Transverse colon (tissue), 4 donors: ENCODE measurements at regions not wholly inside any gene's neighbourhood (a gene's known extent, or its start where the extent isn't known, plus 50 kb on each side); places are given as distances from the start of the nearest gene placed in this dataset.

Experiments used
- DNase-seq: peaks from one replicate; pipeline ENCODE4 v3.0.0-alpha.2; 2019
- H3K27ac ChIP-seq, 4 donors: fragments of 200-600 bp; sonication (generic); 2 replicates each; pipeline ENCODE4 v1.5.1; 2016 to 2018; ENCODE audit warnings: inconsistent platforms in 4 of 4
- H3K27me3 ChIP-seq: fragments of 200-600 bp; sonication (generic); 2 replicates; pipeline ENCODE4 v1.5.1; 2017; ENCODE audit warnings: inconsistent platforms
- H3K36me3 ChIP-seq, 4 donors: fragments of 200-600 bp; sonication (generic); 2 replicates each; pipeline ENCODE4 v1.5.1; 2017 to 2019; ENCODE audit warnings: inconsistent platforms in 4 of 4
- H3K4me1 ChIP-seq, 4 donors: fragments of 200-600 bp; sonication (generic); 2 replicates each; pipeline ENCODE4 v1.5.1; 2017 to 2020; ENCODE audit warnings: inconsistent platforms in 4 of 4
- H3K4me3 ChIP-seq, 4 donors: fragments of 200-600 bp; sonication (generic); 1 replicate in 1 of 4; 2 replicates in 3 of 4; pipeline versions ENCODE4 v1.5.1 to v1.6.1; 2017 to 2019; ENCODE audit warnings: inconsistent platforms in 4 of 4
- H3K9me3 ChIP-seq, 2 donors: fragments of 200-600 bp; sonication (generic); 2 replicates each; pipeline ENCODE4 v1.5.1; 2017 to 2019; ENCODE audit warnings: inconsistent platforms in 2 of 2
- EP300 ChIP-seq: sonication (generic); formaldehyde crosslinking; IDR thresholded peaks from one replicate; pipeline ENCODE4 v1.6.1; 2017; ENCODE audit warnings: antibody characterized with exemption, low read depth
- POLR2A ChIP-seq: fragments of 450-650 bp; IDR thresholded peaks from one replicate; pipeline ENCODE4 v1.6.1; 2016; ENCODE audit warnings: antibody characterized with exemption, mild to moderate bottlenecking, moderate library complexity
- POLR2AphosphoS5 ChIP-seq, 3 donors: sonication (generic); formaldehyde crosslinking; IDR thresholded peaks; one replicate each; pipeline ENCODE4 v1.6.1; 2016; ENCODE audit warnings: antibody characterized with exemption in 3 of 3
- WGBS, 2 donors: methylation state at CpG; one replicate each; pipeline ENCODE4 v1.1.5; 2018; ENCODE audit warnings: low coverage in 1 of 2; 5-methylcytosine and 5-hydroxymethylcytosine counted together
- in situ Hi-C, 4 donors: fragments of 200-750 bp; cut with MboI; loops; one replicate each; pipeline versions ENCODE4 v1.15.0 to v1.15.1; 2017; ENCODE audit warnings: low sequenced_read_pairs in 3 of 4, low pct_ligation_motif_present in 1 of 4, low pct_unique_long_range_greater_than_20kb in 1 of 4
- intact Hi-C: fragments of 100-400 bp; cut with DNase I; formaldehyde crosslinking; loops from one replicate; pipeline ENCODE4 v1.15.1; 2023; ENCODE audit warnings: low total_unique reads
- TF ChIP-seq, protein P1 (sequence below), 5 experiments: fragments of 200-600 bp in 3 of 5; fragments of 450-650 bp in 2 of 5; sonication (generic) in 3 of 5; IDR thresholded peaks; 1 replicate in 2 of 5; 2 replicates in 3 of 5; pipeline ENCODE4 v1.5.1; 2016 to 2017; ENCODE audit warnings: antibody characterized with exemption in 5 of 5, inconsistent platforms in 3 of 5, mild to moderate bottlenecking in 2 of 5, moderate library complexity in 1 of 5

DNA sequence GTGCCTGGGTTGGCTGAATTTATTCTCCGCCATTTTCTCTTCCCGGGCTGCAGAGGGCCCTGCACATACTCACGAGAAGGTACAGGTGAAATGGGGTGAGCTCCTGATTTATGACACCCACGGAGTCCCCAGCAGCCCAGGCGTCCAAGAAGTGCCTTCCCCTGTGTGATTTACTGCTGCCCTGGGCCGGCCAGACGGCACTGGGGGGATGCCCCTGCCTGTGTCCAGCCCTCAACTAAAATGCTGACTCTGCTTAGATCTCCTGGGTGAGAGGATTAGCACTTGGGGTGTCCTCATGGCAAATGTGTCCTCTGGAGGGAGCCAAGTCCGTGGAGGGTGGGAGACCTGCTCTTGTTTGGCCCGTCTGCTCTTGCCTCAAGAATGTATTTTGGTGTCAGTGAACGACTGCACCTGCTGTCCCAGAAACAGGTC, 132.4 kb downstream of the MAF start:
- in situ Hi-C loops, result no loop called here
- DNase-seq, result no peak
- Histone ChIP-seq H3K36me3 (no peaks in the 10 kb centered on the region), H3K4me3 (no peak overlapping the region), H3K27me3 (no peaks in the 10 kb centered on the region), H3K9me3 (no peaks in the 10 kb centered on the region), H3K27ac (no peak overlapping the region), H3K4me1 (no peaks in the 10 kb centered on the region)
- WGBS, 2 donors, result 71% methylated on average over 9 of the region's 10 CpGs; no CpG with 5 or more reads in 1 of the 2 donors
- no peak for TF ChIP-seq EP300
- TF ChIP-seq POLR2A, result no peak
- no peak for TF ChIP-seq POLR2AphosphoS5 (IDR thresholded peaks at IDR 0.05)
- TF ChIP-seq, protein P1, sequence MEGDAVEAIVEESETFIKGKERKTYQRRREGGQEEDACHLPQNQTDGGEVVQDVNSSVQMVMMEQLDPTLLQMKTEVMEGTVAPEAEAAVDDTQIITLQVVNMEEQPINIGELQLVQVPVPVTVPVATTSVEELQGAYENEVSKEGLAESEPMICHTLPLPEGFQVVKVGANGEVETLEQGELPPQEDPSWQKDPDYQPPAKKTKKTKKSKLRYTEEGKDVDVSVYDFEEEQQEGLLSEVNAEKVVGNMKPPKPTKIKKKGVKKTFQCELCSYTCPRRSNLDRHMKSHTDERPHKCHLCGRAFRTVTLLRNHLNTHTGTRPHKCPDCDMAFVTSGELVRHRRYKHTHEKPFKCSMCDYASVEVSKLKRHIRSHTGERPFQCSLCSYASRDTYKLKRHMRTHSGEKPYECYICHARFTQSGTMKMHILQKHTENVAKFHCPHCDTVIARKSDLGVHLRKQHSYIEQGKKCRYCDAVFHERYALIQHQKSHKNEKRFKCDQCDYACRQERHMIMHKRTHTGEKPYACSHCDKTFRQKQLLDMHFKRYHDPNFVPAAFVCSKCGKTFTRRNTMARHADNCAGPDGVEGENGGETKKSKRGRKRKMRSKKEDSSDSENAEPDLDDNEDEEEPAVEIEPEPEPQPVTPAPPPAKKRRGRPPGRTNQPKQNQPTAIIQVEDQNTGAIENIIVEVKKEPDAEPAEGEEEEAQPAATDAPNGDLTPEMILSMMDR (IDR thresholded peaks at IDR 0.05), result no peak
- intact Hi-C loops, result no loop called here

DNA sequence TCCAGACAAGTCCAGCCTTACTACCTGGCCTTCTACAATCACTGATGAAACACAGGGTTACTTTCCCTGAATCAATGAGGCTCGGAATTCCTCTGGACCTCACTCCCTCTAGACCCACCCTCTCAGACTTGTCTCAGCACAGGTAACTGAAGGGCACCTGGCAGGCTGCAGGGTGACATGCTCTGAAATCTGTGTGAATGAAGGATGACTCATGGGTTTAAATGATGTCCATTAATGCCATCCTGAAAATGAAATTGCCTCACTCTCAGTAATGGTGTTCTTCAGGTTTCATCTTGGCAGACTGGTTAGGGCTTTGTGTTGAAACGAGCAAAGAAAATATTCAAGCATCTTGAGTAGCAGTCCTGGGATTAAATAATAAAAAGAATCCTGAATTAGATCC, 134.4 kb downstream of the MAF start:
- H3K9me3 ChIP-seq, result no peaks in the 10 kb centered on the region
- WGBS, 2 donors, result 73 to 100% methylated on average over 1 to 2 of the region's 2 CpGs
- TF ChIP-seq, protein P1 (IDR thresholded peaks at IDR 0.05), result no peak
- TF ChIP-seq EP300 (no peak), POLR2A (no peak), POLR2AphosphoS5 (IDR thresholded peaks at IDR 0.05) (no peak)
- no peaks in the 10 kb centered on the region for H3K27me3 ChIP-seq
- H3K36me3 ChIP-seq, result no peaks in the 10 kb centered on the region
- DNase-seq, result no peak
- intact Hi-C loops (no loop called here), in situ Hi-C loops (no loop called here)
- H3K4me3 ChIP-seq, result no peak overlapping the region
- no peak overlapping the region for H3K27ac ChIP-seq
- no peaks in the 10 kb centered on the region for H3K4me1 ChIP-seq

DNA sequence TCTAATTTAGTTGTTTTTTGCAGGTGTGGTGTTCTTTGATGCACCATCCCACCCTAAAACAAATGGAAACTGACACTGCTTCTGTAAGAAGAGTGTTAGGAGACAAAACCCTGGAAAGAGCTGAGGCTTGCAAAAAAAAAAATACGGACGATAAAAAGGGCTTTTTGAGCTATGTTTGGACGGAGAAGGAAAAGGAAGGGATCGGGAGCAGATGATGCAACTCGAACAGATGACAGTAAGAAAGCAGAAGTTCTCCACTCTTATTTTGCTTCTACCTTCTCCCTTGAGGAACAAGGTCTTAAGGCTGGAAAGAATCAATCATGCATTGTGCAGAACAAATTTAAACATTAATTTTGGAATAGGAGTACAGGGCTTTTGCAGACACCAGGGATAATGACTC, 136.7 kb downstream of the MAF start:
- WGBS, 2 donors, result 65 to 80% methylated on average over 5 of the region's 5 CpGs
- in situ Hi-C loops, result no loop called here
- no peak for DNase-seq

DNA sequence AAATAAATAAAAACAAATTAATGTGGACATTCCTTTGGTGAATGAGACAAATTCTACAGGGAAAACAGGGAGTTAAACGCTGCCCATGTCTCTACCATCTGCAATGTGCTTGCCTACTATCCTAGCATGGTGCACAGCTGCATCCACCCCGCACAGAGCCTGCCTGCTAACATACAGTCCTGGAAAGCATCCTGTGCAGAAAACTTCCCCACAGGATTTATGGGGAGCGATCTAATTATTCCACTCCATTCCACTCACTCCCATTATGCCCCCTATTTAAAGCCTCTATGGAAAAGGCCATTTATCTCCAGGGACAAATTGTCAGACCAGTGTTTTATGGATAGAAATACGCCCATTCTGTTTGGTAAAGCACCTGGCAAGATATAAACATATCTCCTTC, 144.5 kb downstream of the MAF start:
- Histone ChIP-seq H3K4me3 (no peak overlapping the region), H3K27me3 (no peaks in the 10 kb centered on the region), H3K27ac (no peak overlapping the region), H3K36me3 (no peaks in the 10 kb centered on the region), H3K4me1 (no peaks in the 10 kb centered on the region), H3K9me3 (no peaks in the 10 kb centered on the region)
- 79% methylated on average over 3 to 4 of the region's 4 CpGs for WGBS, 2 donors
- TF ChIP-seq, protein P1 (IDR thresholded peaks at IDR 0.05), result no peak
- TF ChIP-seq POLR2AphosphoS5 (IDR thresholded peaks at IDR 0.05), result no peak
- no peak for TF ChIP-seq EP300
- no peak for TF ChIP-seq POLR2A
- no peak for DNase-seq
- in situ Hi-C loops (no loop called here), intact Hi-C loops (no loop called here)

More for the DNA sequence above, 136.7 kb downstream of the MAF start:
- Histone ChIP-seq H3K27me3 (no peaks in the 10 kb centered on the region), H3K27ac (no peak overlapping the region), H3K9me3 (no peaks in the 10 kb centered on the region), H3K4me1 (no peaks in the 10 kb centered on the region), H3K4me3 (no peak overlapping the region), H3K36me3 (no peaks in the 10 kb centered on the region)
- intact Hi-C loops, result no loop called here
- TF ChIP-seq POLR2A (no peak), POLR2AphosphoS5 (IDR thresholded peaks at IDR 0.05) (no peak), EP300 (no peak)
- TF ChIP-seq, protein P1 (IDR thresholded peaks at IDR 0.05), result no peak
